ENCODE measurements at regions not wholly inside any gene's neighbourhood (a gene's known extent, or its start where the extent isn't known, plus 50 kb on each side); places are given as distances from the start of the nearest gene placed in this dataset.

DNA sequence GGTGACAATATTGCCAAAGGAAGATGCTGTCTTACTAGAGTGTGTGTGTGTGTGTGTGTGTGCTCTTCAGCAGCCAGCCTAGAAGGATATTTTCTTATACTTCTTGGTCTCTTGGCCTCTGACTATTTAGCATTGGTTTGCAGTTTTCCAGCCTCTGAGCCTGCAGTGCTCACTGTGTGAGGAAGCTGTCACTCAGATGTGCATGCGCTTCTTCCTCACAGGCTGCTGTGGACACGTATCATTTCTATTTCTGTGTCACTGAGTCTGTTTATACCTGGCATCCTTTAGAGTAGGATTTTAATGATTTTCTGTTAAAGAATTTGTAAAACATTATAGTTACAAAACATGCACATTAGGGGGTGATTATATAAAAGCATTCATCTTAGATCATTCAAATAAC, 83.3 kb downstream of the ALDH8A1 start:
- no peaks in the 10 kb centered on the region for H4K20me1 ChIP-seq
- H3K27me3 ChIP-seq: no peaks in the 10 kb centered on the region
- H3K27ac ChIP-seq: no peak overlapping the region
- no peak overlapping the region for H3K4me3 ChIP-seq
- no peaks in the 10 kb centered on the region for H3K36me3 ChIP-seq
- TF ChIP-seq Cebpa-rat (IDR thresholded peaks at IDR 0.05): no peak
- no peak overlapping the region for H3K9ac ChIP-seq
- peaks cover 0 to 18% (median 14%) of the 10 kb centered on the region in 10 experiments; a peak in 16 of 20 replicates for H3K4me1 ChIP-seq
- H3K4me2 ChIP-seq: no peak overlapping the region
- peaks cover 0 to 4% (median 0%) of the 10 kb centered on the region in 11 experiments; a peak in 1 of 22 replicates for H3K9me3 ChIP-seq (replicated peaks in 1 of 11)

GRCh38 chr6:134864558-134864957, 85.3 kb downstream of the ALDH8A1 start:
- Histone ChIP-seq H3K27ac (no peak overlapping the region), H3K4me2 (no peak overlapping the region), H3K4me3 (no peak overlapping the region), H4K20me1 (no peaks in the 10 kb centered on the region), H3K9ac (no peak overlapping the region), H3K36me3 (no peaks in the 10 kb centered on the region), H3K9me3 (replicated peaks in 1 of 11) (no peaks in the 10 kb centered on the region), H3K4me1 (no peaks in the 10 kb centered on the region), H3K27me3 (no peaks in the 10 kb centered on the region)
- no peak for TF ChIP-seq Cebpa-rat (IDR thresholded peaks at IDR 0.05)

GRCh38 chr6:134863763-134864510, 86.0 kb downstream of the ALDH8A1 start:
- Histone ChIP-seq H3K4me2 (no peak overlapping the region), H3K9me3 (replicated peaks in 1 of 11) (no peaks in the 10 kb centered on the region; a peak in 1 of 22 replicates), H4K20me1 (no peaks in the 10 kb centered on the region), H3K4me3 (no peak overlapping the region), H3K36me3 (no peaks in the 10 kb centered on the region), H3K27me3 (no peaks in the 10 kb centered on the region), H3K27ac (no peak overlapping the region), H3K4me1 (no peaks in the 10 kb centered on the region), H3K9ac (no peak overlapping the region)
- TF ChIP-seq Cebpa-rat (IDR thresholded peaks at IDR 0.05): no peak

DNA sequence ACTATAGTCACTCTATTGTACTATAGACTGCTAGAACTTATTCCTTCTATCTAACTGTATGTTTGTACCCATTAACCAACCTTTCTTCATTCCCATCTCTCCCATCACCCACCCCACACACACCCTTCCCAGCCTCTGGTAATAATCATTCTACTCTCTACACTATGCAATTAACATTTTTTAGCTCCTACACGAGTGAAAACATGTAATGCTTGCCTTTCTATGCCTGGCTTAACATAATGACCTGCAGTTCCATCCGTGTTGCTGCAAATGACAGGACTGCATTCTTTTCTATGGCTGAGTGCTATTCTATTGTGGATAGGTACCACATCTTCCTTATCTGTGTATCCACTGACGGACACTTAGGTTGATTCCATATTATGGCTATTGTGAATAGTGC, 95.5 kb downstream of the ALDH8A1 start:
- H3K27ac ChIP-seq: no peak overlapping the region
- no peak for TF ChIP-seq Cebpa-rat (IDR thresholded peaks at IDR 0.05)
- H3K4me1 ChIP-seq: no peaks in the 10 kb centered on the region
- H3K9me3 ChIP-seq (replicated peaks in 1 of 11): peaks cover 0 to 3% (median 0%) of the 10 kb centered on the region in 11 experiments; a peak in 2 of 22 replicates
- no peak overlapping the region for H3K9ac ChIP-seq
- no peaks in the 10 kb centered on the region for H3K36me3 ChIP-seq
- no peak overlapping the region for H3K4me3 ChIP-seq
- H3K4me2 ChIP-seq: no peak overlapping the region
- no peaks in the 10 kb centered on the region for H4K20me1 ChIP-seq
- H3K27me3 ChIP-seq: no peaks in the 10 kb centered on the region

- Histone ChIP-seq H3K27ac (no peak overlapping the region), H3K4me2 (no peak overlapping the region), H3K9ac (no peak overlapping the region), H3K9me3 (replicated peaks in 1 of 11) (0 out of 22 replicates have a peak, but pooled peaks cover 0 to under 1% (median 0%) of the 10 kb centered on the region in 11 experiments), H4K20me1 (no peaks in the 10 kb centered on the region), H3K4me3 (no peak overlapping the region), H3K4me1 (no peaks in the 10 kb centered on the region), H3K36me3 (no peaks in the 10 kb centered on the region), H3K27me3 (no peaks in the 10 kb centered on the region)
- TF ChIP-seq Cebpa-rat (IDR thresholded peaks at IDR 0.05): no peak
Observed at GRCh38 chr6:134853111-134854055, 96.5 kb downstream of the ALDH8A1 start.

GRCh38 chr6:134851548-134851947, 98.4 kb downstream of the ALDH8A1 start:
- no peaks in the 10 kb centered on the region for H3K4me1 ChIP-seq
- H3K9ac ChIP-seq: no peak overlapping the region
- no peaks in the 10 kb centered on the region for H3K9me3 ChIP-seq (replicated peaks in 1 of 11)
- no peak overlapping the region for H3K4me3 ChIP-seq
- no peaks in the 10 kb centered on the region for H3K36me3 ChIP-seq
- TF ChIP-seq Cebpa-rat (IDR thresholded peaks at IDR 0.05): no peak
- H3K27ac ChIP-seq: no peak overlapping the region
- no peak overlapping the region for H3K4me2 ChIP-seq
- H4K20me1 ChIP-seq: no peaks in the 10 kb centered on the region
- no peaks in the 10 kb centered on the region for H3K27me3 ChIP-seq

- Histone ChIP-seq H3K36me3 (no peaks in the 10 kb centered on the region), H4K20me1 (no peaks in the 10 kb centered on the region), H3K27ac (no peak overlapping the region), H3K4me2 (no peak overlapping the region), H3K9me3 (replicated peaks in 1 of 11) (no peaks in the 10 kb centered on the region), H3K9ac (no peak overlapping the region), H3K27me3 (no peaks in the 10 kb centered on the region), H3K4me3 (no peak overlapping the region), H3K4me1 (no peaks in the 10 kb centered on the region)
- no peak for TF ChIP-seq Cebpa-rat (IDR thresholded peaks at IDR 0.05)
Observed at GRCh38 chr6:134850721-134851305, 99.1 kb downstream of the ALDH8A1 start.

- no peaks in the 10 kb centered on the region for H4K20me1 ChIP-seq
- TF ChIP-seq Cebpa-rat (IDR thresholded peaks at IDR 0.05): no peak
- no peak overlapping the region for H3K4me2 ChIP-seq
- H3K27ac ChIP-seq: no peak overlapping the region
- H3K4me1 ChIP-seq: no peaks in the 10 kb centered on the region
- no peaks in the 10 kb centered on the region for H3K36me3 ChIP-seq
- H3K9ac ChIP-seq: no peak overlapping the region
- no peaks in the 10 kb centered on the region for H3K9me3 ChIP-seq (replicated peaks in 1 of 11)
- no peak overlapping the region for H3K4me3 ChIP-seq
- no peaks in the 10 kb centered on the region for H3K27me3 ChIP-seq
Observed at GRCh38 chr6:134849920-134850447, 99.9 kb downstream of the ALDH8A1 start.

DNA sequence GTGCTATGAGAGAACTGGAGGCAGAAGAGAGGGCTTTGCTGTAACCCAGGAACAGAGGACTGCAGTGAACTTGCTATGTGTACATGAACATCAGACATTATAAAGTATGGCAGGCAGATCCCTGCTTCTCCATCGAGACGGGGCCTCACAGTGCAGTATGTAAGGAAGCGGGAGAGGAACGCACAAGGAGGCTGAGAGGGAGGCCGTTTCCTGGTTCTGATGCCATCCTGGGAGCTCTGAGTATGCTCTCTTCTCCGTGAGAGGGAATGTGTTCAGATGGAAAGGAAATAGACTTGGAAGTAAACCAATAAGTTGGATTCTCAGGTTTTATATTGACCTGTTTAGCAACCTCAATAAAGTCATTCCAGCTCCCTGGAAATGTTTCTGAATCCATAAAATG, 101.8 kb downstream of the ALDH8A1 start:
- no peak for TF ChIP-seq Cebpa-rat (IDR thresholded peaks at IDR 0.05)
- Histone ChIP-seq H3K9ac (no peak overlapping the region), H3K4me3 (no peak overlapping the region), H3K4me1 (no peaks in the 10 kb centered on the region), H3K36me3 (no peaks in the 10 kb centered on the region), H3K4me2 (no peak overlapping the region), H3K27ac (no peak overlapping the region), H3K9me3 (replicated peaks in 1 of 11) (no peaks in the 10 kb centered on the region), H3K27me3 (no peaks in the 10 kb centered on the region), H4K20me1 (no peaks in the 10 kb centered on the region)
